COLO668 (cell line): ENCODE measurements at regions not wholly inside any gene's neighbourhood (a gene's known extent, or its start where the extent isn't known, plus 50 kb on each side); places are given as distances from the start of the nearest gene placed in this dataset.
"Not testable (repeated sequence)": the region's sequence is repeated elsewhere in the genome, so short reads cannot be mapped to it uniquely, and the experiment has no call there.

Source experiments
- DNase-seq: peaks from one replicate; lab custom pipeline; 2025; ENCODE audit not compliant: unreplicated experiment; lab: John Stamatoyannopoulos, UW

GRCh38 chr5:41995193-41995592 lies 70.1 kb downstream of the FBXO4 start:
- DNase-seq = no peak

- no peak for DNase-seq
These were observed 76.6 kb downstream of the FBXO4 start for GRCh38 chr5:42001673-42002072.

- not testable (repeated sequence) for DNase-seq
These were observed 78.8 kb downstream of the FBXO4 start for GRCh38 chr5:42003852-42004251.

GRCh38 chr5:42005561-42006153 lies 80.6 kb downstream of the FBXO4 start:
- DNase-seq = no peak

GRCh38 chr5:42013561-42013960 lies 88.5 kb downstream of the FBXO4 start:
- no peak for DNase-seq

- DNase-seq = no peak
These were observed 90.2 kb downstream of the FBXO4 start for GRCh38 chr5:42015254-42015653.

- DNase-seq = no peak
These were observed 90.6 kb downstream of the FBXO4 start for GRCh38 chr5:42015681-42016080.

GRCh38 chr5:42020788-42021530 lies 95.9 kb downstream of the FBXO4 start:
- no peak for DNase-seq

- no peak for DNase-seq
These were observed 96.8 kb downstream of the FBXO4 start for GRCh38 chr5:42021923-42022322.

GRCh38 chr5:42022383-42022972 lies 97.4 kb downstream of the FBXO4 start:
- no peak for DNase-seq

- DNase-seq = no peak
These were observed 101.4 kb downstream of the FBXO4 start for GRCh38 chr5:42026446-42026845.

- no peak for DNase-seq
These were observed 107.1 kb downstream of the FBXO4 start for GRCh38 chr5:42032137-42032536.

- no peak for DNase-seq
These were observed 110.4 kb downstream of the FBXO4 start for GRCh38 chr5:42035526-42035925.

GRCh38 chr5:42036379-42036778 lies 111.3 kb downstream of the FBXO4 start:
- DNase-seq = no peak

GRCh38 chr5:42037379-42037932 lies 112.4 kb downstream of the FBXO4 start:
- DNase-seq = no peak

- DNase-seq = no peak
These were observed 118.3 kb downstream of the FBXO4 start for GRCh38 chr5:42043400-42043799.

GRCh38 chr5:42057254-42057690 lies 132.2 kb downstream of the FBXO4 start:
- peak; percentile 50 for DNase-seq

- DNase-seq = no peak
These were observed 134.2 kb downstream of the FBXO4 start for GRCh38 chr5:42059291-42059690.

- DNase-seq = no peak
These were observed 134.8 kb downstream of the FBXO4 start for GRCh38 chr5:42059778-42060464.

GRCh38 chr5:42061121-42061520 lies 136.0 kb downstream of the FBXO4 start:
- no peak for DNase-seq

GRCh38 chr5:42064821-42065220 lies 139.7 kb downstream of the FBXO4 start:
- DNase-seq = no peak
